ENCODE measurements at regions not wholly inside any gene's neighbourhood (a gene's known extent, or its start where the extent isn't known, plus 50 kb on each side); places are given as distances from the start of the nearest gene placed in this dataset.
A peak's percentile ranks its signal among the peaks of the same experiment; 100 is the strongest.

GRCh38 chr18:38961880-38962279 is 1396.3 kb upstream of the CELF4 start:
- DNase-seq, result no peak

GRCh38 chr18:38957736-38958135 is 1392.1 kb upstream of the CELF4 start:
- no peak for DNase-seq

- DNase-seq, result no peak
These were observed 1390.5 kb upstream of the CELF4 start for GRCh38 chr18:38956068-38956467.

- no peak for DNase-seq
These were observed 1386.0 kb upstream of the CELF4 start for GRCh38 chr18:38951633-38952032.

GRCh38 chr18:38948436-38948835 is 1382.8 kb upstream of the CELF4 start:
- no peak for DNase-seq

- DNase-seq, result no peak
These were observed 1378.9 kb upstream of the CELF4 start for GRCh38 chr18:38944446-38945024.

GRCh38 chr18:38941711-38942561 is 1376.3 kb upstream of the CELF4 start:
- DNase-seq, result no peak

- peak in 1 of 56 donors; percentile 3 for DNase-seq
These were observed 1375.4 kb upstream of the CELF4 start for GRCh38 chr18:38940863-38941531.

GRCh38 chr18:38940475-38940862 is 1374.9 kb upstream of the CELF4 start:
- no peak for DNase-seq

- no peak for DNase-seq
These were observed 1368.4 kb upstream of the CELF4 start for GRCh38 chr18:38933910-38934510.

GRCh38 chr18:38933322-38933721 is 1367.7 kb upstream of the CELF4 start:
- DNase-seq, result no peak

- no peak for DNase-seq
These were observed 1367.2 kb upstream of the CELF4 start for GRCh38 chr18:38932752-38933151.

GRCh38 chr18:38931754-38932050 is 1366.1 kb upstream of the CELF4 start:
- DNase-seq, result no peak

GRCh38 chr18:38930881-38931753 is 1365.5 kb upstream of the CELF4 start:
- DNase-seq, result no peak

- no peak for DNase-seq
These were observed 1357.9 kb upstream of the CELF4 start for GRCh38 chr18:38923540-38923939.

GRCh38 chr18:38923126-38923525 is 1357.5 kb upstream of the CELF4 start:
- no peak for DNase-seq

GRCh38 chr18:38909972-38910371 is 1344.4 kb upstream of the CELF4 start:
- no peak for DNase-seq

GRCh38 chr18:38902796-38903195 is 1337.2 kb upstream of the CELF4 start:
- DNase-seq, result no peak

GRCh38 chr18:38900445-38900844 is 1334.8 kb upstream of the CELF4 start:
- no peak for DNase-seq

GRCh38 chr18:38900031-38900430 is 1334.4 kb upstream of the CELF4 start:
- DNase-seq, result no peak

GRCh38 chr18:38899252-38899651 is 1333.7 kb upstream of the CELF4 start:
- DNase-seq, result no peak
